ENCODE measurements at regions not wholly inside any gene's neighbourhood (a gene's known extent, or its start where the extent isn't known, plus 50 kb on each side); places are given as distances from the start of the nearest gene placed in this dataset.

DNA sequence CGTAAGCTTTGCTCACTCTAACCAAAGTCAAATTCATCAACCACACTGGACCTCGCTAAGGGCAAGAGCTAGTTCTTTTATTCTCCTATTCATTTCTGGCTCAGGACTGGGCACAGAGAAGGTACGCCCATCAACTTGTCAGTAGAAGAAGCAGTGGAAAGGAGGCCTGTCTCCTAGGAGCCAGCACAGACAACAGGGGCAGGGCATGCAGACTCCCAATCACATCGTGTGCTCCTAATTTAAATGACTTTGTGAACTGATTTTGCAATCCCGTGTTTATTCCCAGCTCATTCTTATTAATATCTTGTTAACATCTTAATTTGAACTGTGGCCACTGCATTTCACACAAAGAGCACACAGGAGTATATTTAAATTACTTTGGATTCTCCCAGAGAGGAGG is 161.1 kb upstream of the BCL6 start:
- TF ChIP-seq, protein P1, sequence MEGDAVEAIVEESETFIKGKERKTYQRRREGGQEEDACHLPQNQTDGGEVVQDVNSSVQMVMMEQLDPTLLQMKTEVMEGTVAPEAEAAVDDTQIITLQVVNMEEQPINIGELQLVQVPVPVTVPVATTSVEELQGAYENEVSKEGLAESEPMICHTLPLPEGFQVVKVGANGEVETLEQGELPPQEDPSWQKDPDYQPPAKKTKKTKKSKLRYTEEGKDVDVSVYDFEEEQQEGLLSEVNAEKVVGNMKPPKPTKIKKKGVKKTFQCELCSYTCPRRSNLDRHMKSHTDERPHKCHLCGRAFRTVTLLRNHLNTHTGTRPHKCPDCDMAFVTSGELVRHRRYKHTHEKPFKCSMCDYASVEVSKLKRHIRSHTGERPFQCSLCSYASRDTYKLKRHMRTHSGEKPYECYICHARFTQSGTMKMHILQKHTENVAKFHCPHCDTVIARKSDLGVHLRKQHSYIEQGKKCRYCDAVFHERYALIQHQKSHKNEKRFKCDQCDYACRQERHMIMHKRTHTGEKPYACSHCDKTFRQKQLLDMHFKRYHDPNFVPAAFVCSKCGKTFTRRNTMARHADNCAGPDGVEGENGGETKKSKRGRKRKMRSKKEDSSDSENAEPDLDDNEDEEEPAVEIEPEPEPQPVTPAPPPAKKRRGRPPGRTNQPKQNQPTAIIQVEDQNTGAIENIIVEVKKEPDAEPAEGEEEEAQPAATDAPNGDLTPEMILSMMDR (IDR thresholded peaks at IDR 0.05; ENCODE audit: extremely low read depth in 1 of 2, insufficient read depth in 1 of 2, low read depth in 1 of 2, low read length in 2 of 2), result no peak
- TF ChIP-seq POLR2A (IDR thresholded peaks at IDR 0.05; ENCODE audit: low read depth, low read length) (no peak), EZH2 (IDR thresholded peaks at IDR 0.05; ENCODE audit: borderline replicate concordance, low read depth, low read length, severe bottlenecking) (no peak), POLR2AphosphoS5 (IDR thresholded peaks at IDR 0.05; ENCODE audit: insufficient read depth, low read depth, low read length) (no peak), JUN (IDR thresholded peaks at IDR 0.05; ENCODE audit: borderline replicate concordance, insufficient read depth, insufficient read length, low read depth) (no peak), MYC (IDR thresholded peaks at IDR 0.05; ENCODE audit: low read depth, low read length) (no peak)
